B cell (primary cell): ENCODE measurements at regions not wholly inside any gene's neighbourhood (a gene's known extent, or its start where the extent isn't known, plus 50 kb on each side); places are given as distances from the start of the nearest gene placed in this dataset.

Source experiments
- ATAC-seq: fragments of 200-7000 bp; cut with Tn5 transposase; one replicate; pipeline ENCODE4 v1.10.0; 2021; ENCODE audit warnings: low read depth, mild to moderate bottlenecking, moderate number of reproducible peaks, moderate library complexity
- CTCF ChIA-PET: fragments of 350-600 bp; sonication (Branson Sonifier 250); formaldehyde crosslinking; loops from one replicate; lab custom pipeline; 2021; ENCODE audit warnings: antibody characterized with exemption, inconsistent platforms; lab: Charles Lee
- POLR2A ChIA-PET: fragments of 350-600 bp; sonication (Branson Sonifier 250); formaldehyde crosslinking; loops from one replicate; lab custom pipeline; 2021; ENCODE audit warnings: antibody characterized with exemption; lab: Charles Lee
- DNase-seq: peaks from one replicate; pipeline ENCODE4 v3.0.0; 2013
- H2AFZ ChIP-seq: 2 replicates; pipeline ENCODE4 v1.6.1; 2012; ENCODE audit warnings: mild to moderate bottlenecking, low read depth, low read length; ENCODE audit not compliant: insufficient read depth, poor library complexity, severe bottlenecking
- H3K27ac ChIP-seq, 2 donors: 1 replicate in 1 of 2; 2 replicates in 1 of 2; pipeline ENCODE4 v1.5.1; 2012 to 2013; ENCODE audit warnings: low read length in 2 of 2, mild to moderate bottlenecking in 2 of 2, moderate library complexity in 1 of 2
- H3K27me3 ChIP-seq, 4 experiments: fragments of 200-600 bp in 1 of 4; sonication (generic) in 1 of 4; replicated peaks in 1 of 4; 1 replicate in 2 of 4; 2 replicates in 2 of 4; pipeline versions ENCODE4 v1.6.1 to v1.7.0; 2013 to 2016; ENCODE audit warnings: low read length in 3 of 4, mild to moderate bottlenecking in 2 of 4, mixed read lengths in 1 of 4, moderate library complexity in 1 of 4; ENCODE audit not compliant: insufficient read depth in 4 of 4, control insufficient read depth in 3 of 4; ENCODE audit errors: control extremely low read depth in 1 of 4
- H3K36me3 ChIP-seq, 2 experiments: replicated peaks in 1 of 2; 1 replicate in 1 of 2; 2 replicates in 1 of 2; pipeline versions ENCODE4 v1.6.1 to v1.7.1; 2013; ENCODE audit warnings: low read length in 1 of 2; ENCODE audit not compliant: insufficient read depth in 2 of 2, control insufficient read depth in 1 of 2; ENCODE audit errors: control extremely low read depth in 1 of 2, extremely low read depth in 1 of 2
- H3K4me1 ChIP-seq, 2 donors: fragments of 200-600 bp in 1 of 2; sonication (generic) in 1 of 2; 1 replicate in 1 of 2; 2 replicates in 1 of 2; pipeline versions ENCODE4 v1.5.1 to v1.6.1; 2013 to 2017; ENCODE audit warnings: low read length in 2 of 2; ENCODE audit not compliant: control insufficient read depth in 2 of 2, insufficient read depth in 2 of 2
- H3K4me2 ChIP-seq: replicated peaks from 2 replicates; pipeline ENCODE3; 2012; ENCODE audit warnings: mild to moderate bottlenecking, low read depth, low read length; ENCODE audit not compliant: poor library complexity, severe bottlenecking
- H3K4me3 ChIP-seq, 5 experiments: fragments of 200-600 bp in 1 of 5; sonication (generic) in 1 of 5; 1 replicate in 3 of 5; 2 replicates in 2 of 5; pipeline versions ENCODE4 v1.5.1 to v1.7.0; 2011 to 2016; ENCODE audit warnings: low read length in 4 of 5, mild to moderate bottlenecking in 4 of 5, low read depth in 2 of 5, control low read depth in 1 of 5, moderate library complexity in 1 of 5; ENCODE audit not compliant: insufficient read depth in 1 of 5; ENCODE audit errors: control extremely low read depth in 1 of 5, extremely low read depth in 1 of 5
- H3K79me2 ChIP-seq: fragments of 200-600 bp; sonication (generic); one replicate; pipeline ENCODE4 v1.6.0; 2016; ENCODE audit warnings: low read length; ENCODE audit not compliant: control insufficient read depth, insufficient read depth
- H3K9ac ChIP-seq: fragments of 200-600 bp; sonication (generic); 2 replicates; pipeline ENCODE4 v1.6.1; 2017; ENCODE audit warnings: mild to moderate bottlenecking, low read length, moderate library complexity
- H3K9me3 ChIP-seq, 3 donors: one replicate each; pipeline versions ENCODE4 v1.6.1 to v1.7.1; 2013; ENCODE audit warnings: low read length in 2 of 3; ENCODE audit not compliant: control insufficient read depth in 2 of 3, insufficient read depth in 1 of 3; ENCODE audit errors: control extremely low read depth in 1 of 3
- H4K20me1 ChIP-seq: 2 replicates; pipeline ENCODE4 v1.6.0; 2012; ENCODE audit warnings: mild to moderate bottlenecking, low read length; ENCODE audit not compliant: insufficient read depth, control insufficient read depth, poor library complexity, severe bottlenecking
- H3K27ac Mint-ChIP-seq: one replicate; pipeline ENCODE4 v1.8.0; 2021; ENCODE audit warnings: mixed read lengths
- H3K27me3 Mint-ChIP-seq: one replicate; pipeline ENCODE4 v1.8.0; 2021; ENCODE audit warnings: mixed read lengths
- H3K4me1 Mint-ChIP-seq: one replicate; pipeline ENCODE4 v1.8.0; 2021; ENCODE audit warnings: mixed read lengths
- H3K4me3 Mint-ChIP-seq: one replicate; pipeline ENCODE4 v1.8.0; 2021; ENCODE audit warnings: mixed read lengths
- H3K9me3 Mint-ChIP-seq: one replicate; pipeline ENCODE4 v1.8.0; 2022; ENCODE audit warnings: mixed read lengths; ENCODE audit not compliant: insufficient read depth
- EZH2 ChIP-seq: IDR thresholded peaks from 2 replicates; pipeline ENCODE4 v1.6.1; 2012; ENCODE audit warnings: borderline replicate concordance, low read depth, mild to moderate bottlenecking, moderate library complexity, low read length; ENCODE audit not compliant: insufficient read depth, poor library complexity, severe bottlenecking
- WGBS: methylation state at CpG from one replicate; pipeline ENCODE4 v1.1.5; 2013; ENCODE audit warnings: missing lambda C conversion rate; ENCODE audit not compliant: insufficient coverage; 5-methylcytosine and 5-hydroxymethylcytosine counted together
- intact Hi-C: fragments of 100-400 bp; cut with micrococcal nuclease; formaldehyde crosslinking; loops from one replicate; pipeline ENCODE4 v1.10.0; 2022
- TF ChIP-seq, protein P1 (sequence below): fragments of 200-600 bp; IDR thresholded peaks from one replicate; pipeline ENCODE4 v1.8.0; 2022; ENCODE audit warnings: antibody characterized with exemption, mild to moderate bottlenecking

- no peak for TF ChIP-seq EZH2
- TF ChIP-seq, protein P1, sequence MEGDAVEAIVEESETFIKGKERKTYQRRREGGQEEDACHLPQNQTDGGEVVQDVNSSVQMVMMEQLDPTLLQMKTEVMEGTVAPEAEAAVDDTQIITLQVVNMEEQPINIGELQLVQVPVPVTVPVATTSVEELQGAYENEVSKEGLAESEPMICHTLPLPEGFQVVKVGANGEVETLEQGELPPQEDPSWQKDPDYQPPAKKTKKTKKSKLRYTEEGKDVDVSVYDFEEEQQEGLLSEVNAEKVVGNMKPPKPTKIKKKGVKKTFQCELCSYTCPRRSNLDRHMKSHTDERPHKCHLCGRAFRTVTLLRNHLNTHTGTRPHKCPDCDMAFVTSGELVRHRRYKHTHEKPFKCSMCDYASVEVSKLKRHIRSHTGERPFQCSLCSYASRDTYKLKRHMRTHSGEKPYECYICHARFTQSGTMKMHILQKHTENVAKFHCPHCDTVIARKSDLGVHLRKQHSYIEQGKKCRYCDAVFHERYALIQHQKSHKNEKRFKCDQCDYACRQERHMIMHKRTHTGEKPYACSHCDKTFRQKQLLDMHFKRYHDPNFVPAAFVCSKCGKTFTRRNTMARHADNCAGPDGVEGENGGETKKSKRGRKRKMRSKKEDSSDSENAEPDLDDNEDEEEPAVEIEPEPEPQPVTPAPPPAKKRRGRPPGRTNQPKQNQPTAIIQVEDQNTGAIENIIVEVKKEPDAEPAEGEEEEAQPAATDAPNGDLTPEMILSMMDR = no peak
- Histone ChIP-seq H4K20me1 (no peaks in the 10 kb centered on the region), H3K79me2 (no peaks in the 10 kb centered on the region), H3K36me3 (no peaks in the 10 kb centered on the region), H3K27ac (no peak overlapping the region), H3K4me1 (no peaks in the 10 kb centered on the region), H3K27me3 (no peaks in the 10 kb centered on the region), H3K4me2 (no peak overlapping the region), H3K9ac (no peak overlapping the region), H3K4me3 (no peak overlapping the region), H2AFZ (no peak overlapping the region), H3K9me3 (peaks cover 0 to 6% (median 0%) of the 10 kb centered on the region in 3 donors)
- no peaks in the 10 kb centered on the region for H3K4me1 Mint-ChIP-seq
- POLR2A ChIA-PET = no interaction called here
- H3K9me3 Mint-ChIP-seq = no peaks in the 10 kb centered on the region
- peaks cover 3% of the 10 kb centered on the region for H3K27me3 Mint-ChIP-seq
- 87% methylated on average over 3 of the region's 4 CpGs for WGBS
- H3K4me3 Mint-ChIP-seq = no peak overlapping the region
- intact Hi-C loops = no loop called here
- no peak overlapping the region for H3K27ac Mint-ChIP-seq
- no peak for ATAC-seq
- CTCF ChIA-PET = no interaction called here
- no peak for DNase-seq
Measured at GRCh38 chr16:73793260-73793659, 503.4 kb upstream of the PSMD7 start.

DNA sequence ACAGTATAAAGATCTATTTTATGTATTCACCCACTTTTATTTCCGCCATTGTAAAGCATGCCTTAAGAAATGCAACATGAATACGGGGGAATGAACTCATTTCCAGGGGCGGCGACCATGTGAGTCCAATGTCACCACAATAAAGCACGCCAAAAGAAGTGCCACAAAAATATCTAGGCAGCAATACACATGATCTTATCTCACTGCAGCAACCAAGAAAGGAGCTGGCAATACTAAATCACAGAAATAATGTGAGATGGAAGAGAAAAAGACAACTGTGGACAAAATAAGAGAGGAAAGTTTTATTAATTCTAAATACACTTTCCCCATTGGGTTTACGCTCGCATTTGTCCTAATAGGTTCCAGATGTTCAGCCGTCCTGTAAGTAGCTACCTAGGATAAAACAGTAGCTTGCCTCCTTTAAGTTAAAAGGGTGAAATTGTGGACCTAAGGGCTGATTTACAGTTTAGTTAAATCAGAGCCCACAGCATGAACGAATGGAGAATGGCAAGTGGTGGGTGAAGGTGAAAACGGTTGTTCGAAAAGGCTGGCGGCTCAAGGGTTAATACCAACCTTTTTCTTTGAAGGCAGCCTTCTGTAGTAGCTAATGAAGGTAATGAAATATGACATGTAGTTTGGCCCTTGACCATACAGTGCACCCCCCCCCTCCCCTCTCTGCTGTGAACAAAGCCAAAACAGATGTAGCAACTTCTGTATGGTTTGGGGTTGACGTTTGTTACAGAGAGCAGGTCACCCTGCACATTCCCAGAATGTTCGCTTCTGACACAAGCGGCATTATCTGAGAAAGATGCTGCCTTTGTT lies 504.2 kb upstream of the PSMD7 start:
- Mint-ChIP-seq H3K27ac (no peak overlapping the region), H3K4me1 (no peaks in the 10 kb centered on the region), H3K9me3 (no peaks in the 10 kb centered on the region), H3K4me3 (no peak overlapping the region), H3K27me3 (no peaks in the 10 kb centered on the region)
- Histone ChIP-seq H3K9me3 (peaks cover 0 to 6% (median 0%) of the 10 kb centered on the region in 3 donors), H3K4me1 (no peaks in the 10 kb centered on the region), H2AFZ (no peak overlapping the region), H3K27me3 (no peaks in the 10 kb centered on the region), H3K9ac (no peak overlapping the region), H3K36me3 (no peaks in the 10 kb centered on the region), H4K20me1 (no peaks in the 10 kb centered on the region), H3K27ac (no peak overlapping the region), H3K4me2 (no peak overlapping the region), H3K4me3 (no peak overlapping the region), H3K79me2 (no peaks in the 10 kb centered on the region)
- no peak for ATAC-seq
- no peak for DNase-seq
- CTCF ChIA-PET = no interaction called here
- POLR2A ChIA-PET = no interaction called here
- no peak for TF ChIP-seq EZH2
- TF ChIP-seq, protein P1 = no peak
- intact Hi-C loops = no loop called here
- 89% methylated on average over 7 of the region's 15 CpGs for WGBS
